ENCODE measurements at regions not wholly inside any gene's neighbourhood (a gene's known extent, or its start where the extent isn't known, plus 50 kb on each side); places are given as distances from the start of the nearest gene placed in this dataset.

DNA sequence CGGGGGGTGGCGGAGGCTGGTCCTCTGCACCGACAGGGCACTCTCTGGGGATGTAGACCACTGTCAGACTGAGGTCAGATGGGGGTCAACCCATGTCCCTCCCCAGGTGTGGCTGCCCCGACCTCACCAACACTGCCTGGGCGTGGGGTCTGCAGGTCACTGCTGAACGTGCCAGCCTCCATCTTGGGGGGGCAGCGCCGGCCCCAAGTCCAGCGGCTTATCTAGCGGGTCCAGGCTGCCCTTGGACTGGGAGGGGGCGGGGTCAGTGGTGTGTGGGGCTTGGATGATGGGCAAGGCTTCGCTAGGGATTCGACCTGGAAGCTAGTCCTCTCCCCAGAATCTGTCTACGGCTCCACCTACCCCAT lies 178.2 kb downstream of the IGLL1 start:
- POLR2A ChIA-PET = no interaction called here
- H3K4me1 Mint-ChIP-seq = no peaks in the 10 kb centered on the region
- CTCF ChIA-PET = no interaction called here
- H3K27ac Mint-ChIP-seq = no peak overlapping the region
- peaks cover 4% of the 10 kb centered on the region for H3K27me3 Mint-ChIP-seq
- no peak for DNase-seq
- no peaks in the 10 kb centered on the region for H3K9me3 Mint-ChIP-seq
- no peak overlapping the region for H3K4me3 Mint-ChIP-seq
- no peaks in the 10 kb centered on the region for H3K36me3 Mint-ChIP-seq (ENCODE audit: low read depth)

- DNase-seq = no peak
- POLR2A ChIA-PET = no interaction called here
Observed at GRCh38 chr22:23401111-23401909, 178.8 kb downstream of the IGLL1 start.

DNA sequence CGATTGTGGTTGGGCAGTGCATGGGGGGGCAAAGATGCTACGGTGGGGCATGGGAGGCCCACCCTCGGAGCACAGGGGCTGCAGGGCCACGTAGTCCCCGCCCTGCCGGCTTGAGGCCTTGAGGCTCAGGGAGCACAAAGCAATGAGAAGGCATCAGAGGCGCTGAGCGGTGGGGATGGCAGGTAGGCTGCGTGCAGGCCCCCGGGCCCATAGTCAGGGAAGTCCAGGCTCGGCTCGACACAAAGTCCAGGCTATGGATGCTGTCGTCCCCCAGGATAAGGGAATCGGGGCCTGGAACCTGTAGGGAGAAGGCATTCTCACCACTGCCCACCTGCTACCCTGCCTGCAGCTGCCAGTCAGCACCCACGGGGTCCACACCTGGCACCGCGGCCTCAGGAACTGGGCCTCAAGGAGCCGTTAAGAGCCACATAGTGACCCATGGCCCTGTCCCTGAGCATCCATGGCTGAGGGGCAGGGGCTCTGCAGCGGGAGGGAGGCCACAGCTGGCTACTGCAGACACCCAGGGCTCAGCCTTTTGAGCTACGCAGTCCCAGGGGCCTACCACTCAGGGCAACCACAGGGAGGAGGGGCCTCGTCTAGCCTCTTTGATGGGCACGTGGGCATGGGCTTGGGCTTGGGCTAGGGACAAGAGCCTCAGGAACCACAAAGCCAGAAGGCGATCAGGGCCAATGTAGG lies 179.7 kb downstream of the IGLL1 start:
- Mint-ChIP-seq H3K4me1 (no peaks in the 10 kb centered on the region), H3K4me3 (no peak overlapping the region), H3K27ac (no peak overlapping the region), H3K36me3 (ENCODE audit: low read depth) (no peaks in the 10 kb centered on the region), H3K27me3 (no peaks in the 10 kb centered on the region), H3K9me3 (no peaks in the 10 kb centered on the region)
- ChIA-PET POLR2A (no interaction called here), CTCF (no interaction called here)
- no peak for DNase-seq

More at GRCh38 chr22:23401111-23401909, 178.8 kb downstream of the IGLL1 start:
- Mint-ChIP-seq H3K4me3 (no peak overlapping the region), H3K36me3 (ENCODE audit: low read depth) (no peaks in the 10 kb centered on the region), H3K27ac (no peak overlapping the region), H3K4me1 (no peaks in the 10 kb centered on the region), H3K9me3 (no peaks in the 10 kb centered on the region), H3K27me3 (peaks cover 2% of the 10 kb centered on the region)
- CTCF ChIA-PET = no interaction called here

- Mint-ChIP-seq H3K27me3 (no peaks in the 10 kb centered on the region), H3K4me1 (no peaks in the 10 kb centered on the region), H3K36me3 (ENCODE audit: low read depth) (no peaks in the 10 kb centered on the region), H3K4me3 (no peak overlapping the region), H3K9me3 (no peaks in the 10 kb centered on the region), H3K27ac (no peak overlapping the region)
- POLR2A ChIA-PET = no interaction called here
- no peak for DNase-seq
- CTCF ChIA-PET = no interaction called here
Observed at GRCh38 chr22:23399367-23400285, 180.5 kb downstream of the IGLL1 start.

- CTCF ChIA-PET = no interaction called here
- H3K27ac Mint-ChIP-seq = no peak overlapping the region
- no peak for DNase-seq
- POLR2A ChIA-PET = no interaction called here
- no peak overlapping the region for H3K4me3 Mint-ChIP-seq
- no peaks in the 10 kb centered on the region for H3K36me3 Mint-ChIP-seq (ENCODE audit: low read depth)
- no peaks in the 10 kb centered on the region for H3K4me1 Mint-ChIP-seq
- no peaks in the 10 kb centered on the region for H3K9me3 Mint-ChIP-seq
- H3K27me3 Mint-ChIP-seq = no peaks in the 10 kb centered on the region
Observed at GRCh38 chr22:23398701-23399366, 181.3 kb downstream of the IGLL1 start.

DNA sequence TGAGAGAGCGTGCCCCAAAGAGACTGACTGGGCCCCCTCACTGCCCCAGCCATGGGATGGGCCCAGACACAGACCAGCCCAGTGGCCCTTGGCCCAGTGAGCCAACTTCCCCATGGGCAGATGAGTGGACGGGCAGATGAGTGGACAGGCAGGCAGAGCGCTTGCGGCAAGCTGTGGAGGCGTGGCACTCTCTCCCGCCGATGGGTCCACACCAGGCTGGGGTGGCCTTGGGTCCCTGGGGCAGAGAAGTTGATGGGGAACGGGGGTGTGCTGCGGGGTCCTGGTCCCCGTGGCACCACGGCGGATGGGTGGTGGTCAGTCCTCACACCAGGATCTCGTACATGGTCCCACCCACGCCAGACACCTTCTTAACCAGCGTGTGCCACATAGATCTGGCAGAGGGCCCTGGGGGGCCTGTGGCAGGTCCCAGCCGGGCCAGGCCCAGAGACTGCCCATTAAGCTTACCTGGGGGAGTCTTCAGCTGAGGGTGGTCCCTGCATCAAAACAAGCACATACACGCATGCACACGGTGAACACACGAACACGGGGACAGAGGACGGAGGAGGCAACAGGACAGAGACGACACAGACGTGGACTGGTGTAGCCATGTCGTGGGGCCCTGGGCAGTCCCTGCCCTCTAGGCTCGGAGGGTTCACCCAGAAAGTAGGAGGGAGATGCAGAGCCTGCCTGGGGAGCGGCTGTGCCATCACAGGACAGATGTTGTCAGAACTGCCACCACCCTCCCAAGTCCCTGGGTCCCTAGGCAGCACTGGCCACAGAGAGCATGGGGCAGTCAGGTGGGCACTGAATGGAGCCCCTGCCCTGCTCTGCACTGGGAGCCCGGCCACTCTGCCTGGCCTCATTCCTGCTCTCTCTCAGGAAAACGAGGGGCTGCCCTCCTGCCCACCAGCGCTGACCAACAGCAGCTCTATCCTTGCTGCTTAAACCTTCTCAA lies 182.2 kb downstream of the IGLL1 start:
- CTCF ChIA-PET = no interaction called here
- no peak overlapping the region for H3K27ac Mint-ChIP-seq
- H3K4me1 Mint-ChIP-seq = no peaks in the 10 kb centered on the region
- H3K27me3 Mint-ChIP-seq = no peaks in the 10 kb centered on the region
- H3K9me3 Mint-ChIP-seq = no peaks in the 10 kb centered on the region
- POLR2A ChIA-PET = no interaction called here
- H3K4me3 Mint-ChIP-seq = no peak overlapping the region
- H3K36me3 Mint-ChIP-seq (ENCODE audit: low read depth) = no peaks in the 10 kb centered on the region
- no peak for DNase-seq

DNA sequence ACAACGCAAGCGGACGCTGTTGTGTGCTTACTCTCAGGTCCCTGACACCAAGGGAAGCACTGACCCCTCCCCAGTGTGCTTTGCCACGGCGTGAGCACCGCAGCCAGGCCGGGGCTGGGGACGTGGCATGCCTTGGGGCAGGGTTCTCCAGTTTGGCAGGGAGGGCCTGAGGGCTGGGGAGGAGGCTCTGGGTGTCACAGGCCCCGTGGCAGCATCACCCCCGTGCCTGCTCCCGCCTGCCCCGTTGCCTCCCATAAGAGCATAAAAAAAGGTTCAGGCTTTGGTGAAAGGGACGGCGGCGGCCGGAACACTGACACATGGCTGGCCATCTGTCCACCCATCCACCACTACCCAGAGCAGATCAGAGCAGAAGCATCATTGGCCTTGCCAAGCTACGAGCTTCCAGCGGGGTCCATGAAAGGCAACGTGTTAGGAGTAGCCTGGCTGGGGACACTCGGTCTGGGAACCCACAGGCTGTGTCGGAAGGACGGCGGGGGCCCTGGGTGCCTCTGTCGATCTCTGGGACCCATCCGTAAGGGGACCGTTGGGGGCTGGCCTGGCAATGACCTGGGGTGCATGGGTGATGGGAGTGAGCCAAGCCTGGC lies 183.0 kb downstream of the IGLL1 start:
- no peak overlapping the region for H3K4me3 Mint-ChIP-seq
- H3K27ac Mint-ChIP-seq = no peak overlapping the region
- H3K36me3 Mint-ChIP-seq (ENCODE audit: low read depth) = no peaks in the 10 kb centered on the region
- H3K27me3 Mint-ChIP-seq = no peaks in the 10 kb centered on the region
- ChIA-PET CTCF (no interaction called here), POLR2A (no interaction called here)
- H3K9me3 Mint-ChIP-seq = no peaks in the 10 kb centered on the region
- DNase-seq = no peak
- no peaks in the 10 kb centered on the region for H3K4me1 Mint-ChIP-seq

DNA sequence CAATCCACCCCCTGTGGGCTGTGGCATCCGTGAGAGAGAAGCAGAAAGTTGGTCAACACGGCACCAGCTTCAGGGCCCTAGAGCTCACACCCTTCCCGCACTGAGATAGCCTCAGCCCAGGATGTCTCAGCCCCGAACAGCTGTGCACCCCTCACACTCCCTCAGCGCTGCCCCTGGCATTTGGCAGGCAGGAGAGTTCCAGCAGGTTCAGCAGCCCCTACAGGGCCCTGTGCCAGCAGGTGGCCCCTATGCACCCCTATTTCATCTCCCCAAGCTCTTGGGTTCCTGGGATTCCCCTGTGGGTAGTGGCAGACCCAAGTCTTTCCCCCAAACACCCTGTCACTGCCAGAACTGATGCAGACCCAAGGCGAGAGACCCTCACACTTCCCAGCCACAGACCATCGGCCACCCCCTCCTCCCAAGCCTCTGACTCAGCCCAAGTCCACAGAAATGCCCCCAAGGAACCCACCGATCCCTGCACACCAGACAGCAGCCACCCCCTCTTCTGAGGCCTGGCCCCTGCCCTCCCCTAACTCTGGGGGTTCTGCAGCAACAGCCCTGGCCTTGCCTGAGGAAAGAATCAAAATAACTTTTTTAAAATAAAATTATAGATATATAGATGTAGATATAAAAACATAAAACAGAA lies 183.6 kb downstream of the IGLL1 start:
- POLR2A ChIA-PET = no interaction called here
- H3K9me3 Mint-ChIP-seq = no peaks in the 10 kb centered on the region
- H3K4me3 Mint-ChIP-seq = no peak overlapping the region
- H3K27ac Mint-ChIP-seq = no peak overlapping the region
- no peaks in the 10 kb centered on the region for H3K27me3 Mint-ChIP-seq
- no peaks in the 10 kb centered on the region for H3K36me3 Mint-ChIP-seq (ENCODE audit: low read depth)
- CTCF ChIA-PET = interaction anchor here (1.2 kb wide), 1 partner anchor 11 kb away, joined by 3 read pairs; no protein-coding TSS in a partner anchor
- no peaks in the 10 kb centered on the region for H3K4me1 Mint-ChIP-seq
- DNase-seq = no peak

GRCh38 chr22:23395530-23396361 lies 184.3 kb downstream of the IGLL1 start:
- H3K4me1 Mint-ChIP-seq = no peaks in the 10 kb centered on the region
- no peak for DNase-seq
- ChIA-PET POLR2A (no interaction called here), CTCF (interaction anchor here (1.2 kb wide), 1 partner anchor 10 kb away, joined by 3 read pairs; no protein-coding TSS in a partner anchor)
- no peaks in the 10 kb centered on the region for H3K36me3 Mint-ChIP-seq (ENCODE audit: low read depth)
- H3K27ac Mint-ChIP-seq = no peak overlapping the region
- no peak overlapping the region for H3K4me3 Mint-ChIP-seq
- no peaks in the 10 kb centered on the region for H3K27me3 Mint-ChIP-seq
- no peaks in the 10 kb centered on the region for H3K9me3 Mint-ChIP-seq

DNA sequence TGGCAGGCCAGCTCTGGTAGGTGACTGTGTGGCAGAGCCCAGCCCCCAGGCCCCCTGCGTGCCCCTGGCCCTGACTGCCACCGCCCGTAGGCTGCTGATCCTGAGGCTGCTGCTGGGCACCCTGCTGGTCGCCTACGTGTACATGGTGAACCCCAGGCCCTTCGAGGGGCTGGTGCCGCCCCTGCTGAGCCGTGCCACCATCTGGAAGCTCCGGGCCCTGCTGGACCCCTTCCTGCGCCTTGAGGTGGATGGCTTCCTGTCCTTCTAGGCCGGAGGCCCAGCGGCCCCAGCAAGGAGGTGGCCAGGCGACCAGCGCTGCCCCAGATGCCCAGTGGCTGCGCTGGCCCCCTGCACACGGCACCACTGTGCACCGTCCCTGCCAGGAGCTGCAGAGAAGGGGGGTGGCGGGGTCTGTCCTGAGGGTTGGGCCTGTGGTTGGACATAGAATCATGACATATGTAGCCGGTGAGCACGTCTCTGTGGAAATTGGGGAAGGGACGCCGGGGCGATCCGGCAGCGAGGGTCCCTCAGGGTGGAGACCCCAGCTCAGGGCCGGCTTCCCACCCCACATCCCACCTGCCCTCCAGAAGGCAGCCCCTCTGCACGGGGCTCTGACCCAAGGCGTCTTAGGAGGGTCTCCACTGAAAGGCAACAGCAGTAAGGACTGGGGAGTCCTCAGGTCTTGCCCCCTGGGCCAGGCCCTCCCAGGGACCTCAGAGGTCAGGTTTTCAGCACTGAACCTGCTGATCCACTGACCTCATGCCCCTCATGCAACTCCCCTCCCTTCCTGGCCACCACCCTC lies 185.4 kb downstream of the IGLL1 start:
- Mint-ChIP-seq H3K36me3 (ENCODE audit: low read depth) (no peaks in the 10 kb centered on the region), H3K4me1 (no peaks in the 10 kb centered on the region), H3K27me3 (no peaks in the 10 kb centered on the region), H3K4me3 (no peak overlapping the region), H3K9me3 (no peaks in the 10 kb centered on the region), H3K27ac (no peak overlapping the region)
- POLR2A ChIA-PET = no interaction called here
- CTCF ChIA-PET = interaction anchor here (1.0 kb wide), 1 partner anchor 9 kb away, joined by 3 read pairs; no protein-coding TSS in a partner anchor
- DNase-seq = no peak

All from activated CD4-positive, alpha-beta memory T cell treated with anti-CD3 and anti-CD28 coated beads, Interleukin-2, amount 10 ng/mL, durations not matched to agents 7 days and 5 days (primary cell).